CD4-positive, alpha-beta T cell (primary cell): ENCODE measurements at regions not wholly inside any gene's neighbourhood (a gene's known extent, or its start where the extent isn't known, plus 50 kb on each side); places are given as distances from the start of the nearest gene placed in this dataset.

Source experiments
- ATAC-seq: fragments of 200-7000 bp; cut with Tn5 transposase; one replicate; pipeline ENCODE4 v1.10.0; 2022; ENCODE audit warnings: mild to moderate bottlenecking; ENCODE audit not compliant: poor library complexity
- CTCF ChIA-PET: fragments of 350-600 bp; sonication (Branson Sonifier 250); formaldehyde crosslinking; loops from one replicate; lab custom pipeline; 2021; ENCODE audit warnings: antibody characterized with exemption, inconsistent platforms; lab: Charles Lee
- POLR2A ChIA-PET: fragments of 350-600 bp; sonication (Branson Sonifier 250); formaldehyde crosslinking; loops from one replicate; lab custom pipeline; 2021; ENCODE audit warnings: antibody characterized with exemption, inconsistent platforms; lab: Charles Lee
- DNase-seq, 14 experiments: peaks; one replicate each; pipeline ENCODE4 v3.0.0-alpha.2; 2013 to 2020; ENCODE audit warnings: mixed read lengths in 2 of 14
- H3K27ac ChIP-seq, 2 donors: one replicate each; pipeline versions ENCODE4 v1.5.1 to v1.7.0; 2013; ENCODE audit warnings: low read length in 2 of 2, low read depth in 1 of 2, mild to moderate bottlenecking in 1 of 2
- H3K27me3 ChIP-seq, 2 experiments: 1 replicate in 1 of 2; 2 replicates in 1 of 2; pipeline versions ENCODE4 v1.6.1 to v1.7.0; 2013; ENCODE audit warnings: low read length in 2 of 2, control low read depth in 1 of 2, mild to moderate bottlenecking in 1 of 2, moderate library complexity in 1 of 2; ENCODE audit not compliant: insufficient read depth in 2 of 2, control insufficient read depth in 1 of 2
- H3K36me3 ChIP-seq: one replicate; pipeline ENCODE4 v1.6.1; 2013; ENCODE audit warnings: low read length, control low read depth; ENCODE audit not compliant: insufficient read depth
- H3K4me1 ChIP-seq: one replicate; pipeline ENCODE4 v1.6.1; 2013; ENCODE audit warnings: low read length, control low read depth; ENCODE audit not compliant: insufficient read depth
- H3K4me3 ChIP-seq: one replicate; pipeline ENCODE4 v1.5.1; 2013; ENCODE audit warnings: mild to moderate bottlenecking, low read length, moderate library complexity
- H3K9me3 ChIP-seq, 2 experiments: 1 replicate in 1 of 2; 2 replicates in 1 of 2; pipeline versions ENCODE4 v1.6.1 to v1.7.0; 2013; ENCODE audit warnings: low read length in 2 of 2, mild to moderate bottlenecking in 2 of 2, control low read depth in 1 of 2, moderate library complexity in 1 of 2; ENCODE audit not compliant: control insufficient read depth in 1 of 2, insufficient read depth in 1 of 2
- H3K27ac Mint-ChIP-seq: one replicate; pipeline ENCODE4 v1.8.0; 2020; ENCODE audit warnings: mixed read lengths
- H3K27me3 Mint-ChIP-seq: one replicate; pipeline ENCODE4 v1.8.0; 2021; ENCODE audit warnings: mixed read lengths
- H3K36me3 Mint-ChIP-seq: one replicate; pipeline ENCODE4 v1.8.0; 2021; ENCODE audit warnings: low read depth, mixed read lengths
- H3K4me1 Mint-ChIP-seq: one replicate; pipeline ENCODE4 v1.8.0; 2021; ENCODE audit warnings: low read depth, mixed read lengths
- H3K4me3 Mint-ChIP-seq: one replicate; pipeline ENCODE4 v1.8.0; 2020; ENCODE audit warnings: mild to moderate bottlenecking, mixed read lengths
- H3K9me3 Mint-ChIP-seq: one replicate; pipeline ENCODE4 v1.8.0; 2020; ENCODE audit warnings: mixed read lengths
- intact Hi-C, 2 experiments: fragments of 100-400 bp; cut with DNase I in 1 of 2; cut with micrococcal nuclease in 1 of 2; formaldehyde crosslinking; loops; one replicate each; pipeline versions ENCODE4 v1.15.1 to v1.9.0; 2023 to 2025; cut with DNase I, micrococcal nuclease
- TF ChIP-seq, protein P1 (sequence below): fragments of 200-600 bp; IDR thresholded peaks from one replicate; pipeline ENCODE4 v1.8.0; 2022; ENCODE audit warnings: antibody characterized with exemption, mild to moderate bottlenecking

DNA sequence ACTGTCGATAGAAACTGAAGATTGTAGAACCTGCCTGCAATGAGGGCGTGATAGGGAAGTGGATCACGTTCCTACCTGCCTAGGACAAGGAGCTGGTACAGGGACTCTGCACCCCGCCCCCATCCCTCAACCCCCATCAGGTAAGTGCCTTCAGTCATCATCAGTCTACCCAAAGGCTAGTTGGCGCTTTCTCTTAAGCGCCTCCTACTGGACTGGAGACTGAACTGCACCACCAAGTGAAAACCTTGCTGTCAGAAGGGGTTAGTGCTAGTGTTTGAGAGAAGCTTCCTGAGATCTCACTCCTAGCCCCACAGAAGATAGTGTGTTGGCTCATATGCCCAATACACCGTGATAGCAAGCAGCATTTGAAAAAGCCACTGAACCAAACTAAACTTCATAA is 706.5 kb upstream of the MAN1A1 start:
- CTCF ChIA-PET, result no interaction called here
- intact Hi-C loops, result no loop called here

GRCh38 chr6:120055071-120055470 is 705.5 kb upstream of the MAN1A1 start:
- no peak overlapping the region for H3K4me3 Mint-ChIP-seq
- no peaks in the 10 kb centered on the region for H3K36me3 ChIP-seq
- no peaks in the 10 kb centered on the region for H3K4me1 Mint-ChIP-seq
- ATAC-seq, result no peak
- H3K4me1 ChIP-seq, result no peaks in the 10 kb centered on the region
- DNase-seq, result no peak
- TF ChIP-seq, protein P1, sequence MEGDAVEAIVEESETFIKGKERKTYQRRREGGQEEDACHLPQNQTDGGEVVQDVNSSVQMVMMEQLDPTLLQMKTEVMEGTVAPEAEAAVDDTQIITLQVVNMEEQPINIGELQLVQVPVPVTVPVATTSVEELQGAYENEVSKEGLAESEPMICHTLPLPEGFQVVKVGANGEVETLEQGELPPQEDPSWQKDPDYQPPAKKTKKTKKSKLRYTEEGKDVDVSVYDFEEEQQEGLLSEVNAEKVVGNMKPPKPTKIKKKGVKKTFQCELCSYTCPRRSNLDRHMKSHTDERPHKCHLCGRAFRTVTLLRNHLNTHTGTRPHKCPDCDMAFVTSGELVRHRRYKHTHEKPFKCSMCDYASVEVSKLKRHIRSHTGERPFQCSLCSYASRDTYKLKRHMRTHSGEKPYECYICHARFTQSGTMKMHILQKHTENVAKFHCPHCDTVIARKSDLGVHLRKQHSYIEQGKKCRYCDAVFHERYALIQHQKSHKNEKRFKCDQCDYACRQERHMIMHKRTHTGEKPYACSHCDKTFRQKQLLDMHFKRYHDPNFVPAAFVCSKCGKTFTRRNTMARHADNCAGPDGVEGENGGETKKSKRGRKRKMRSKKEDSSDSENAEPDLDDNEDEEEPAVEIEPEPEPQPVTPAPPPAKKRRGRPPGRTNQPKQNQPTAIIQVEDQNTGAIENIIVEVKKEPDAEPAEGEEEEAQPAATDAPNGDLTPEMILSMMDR, result no peak
- ChIA-PET POLR2A (no interaction called here), CTCF (no interaction called here)
- H3K36me3 Mint-ChIP-seq, result no peaks in the 10 kb centered on the region
- H3K27ac ChIP-seq, result no peak overlapping the region
- intact Hi-C loops, result no loop called here
- no peak overlapping the region for H3K27ac Mint-ChIP-seq
- no peaks in the 10 kb centered on the region for H3K27me3 Mint-ChIP-seq
- no peaks in the 10 kb centered on the region for H3K9me3 ChIP-seq
- H3K4me3 ChIP-seq, result no peak overlapping the region
- H3K9me3 Mint-ChIP-seq, result peaks cover 9% of the 10 kb centered on the region
- H3K27me3 ChIP-seq, result no peaks in the 10 kb centered on the region

More for the DNA sequence above, 706.5 kb upstream of the MAN1A1 start:
- H3K4me1 ChIP-seq, result no peaks in the 10 kb centered on the region
- no peak overlapping the region for H3K27ac Mint-ChIP-seq
- peaks cover 9% of the 10 kb centered on the region for H3K9me3 Mint-ChIP-seq
- ATAC-seq, result no peak
- no peaks in the 10 kb centered on the region for H3K36me3 ChIP-seq
- H3K27me3 ChIP-seq, result no peaks in the 10 kb centered on the region
- H3K4me1 Mint-ChIP-seq, result no peaks in the 10 kb centered on the region
- POLR2A ChIA-PET, result no interaction called here
- no peaks in the 10 kb centered on the region for H3K36me3 Mint-ChIP-seq
- TF ChIP-seq, protein P1, result no peak
- no peak overlapping the region for H3K4me3 ChIP-seq
- H3K9me3 ChIP-seq, result no peaks in the 10 kb centered on the region
- no peaks in the 10 kb centered on the region for H3K27me3 Mint-ChIP-seq
- DNase-seq, result peak in 3 of 14 experiments; percentile 5 to 10 (median 6)
- H3K4me3 Mint-ChIP-seq, result no peak overlapping the region
- no peak overlapping the region for H3K27ac ChIP-seq

DNA sequence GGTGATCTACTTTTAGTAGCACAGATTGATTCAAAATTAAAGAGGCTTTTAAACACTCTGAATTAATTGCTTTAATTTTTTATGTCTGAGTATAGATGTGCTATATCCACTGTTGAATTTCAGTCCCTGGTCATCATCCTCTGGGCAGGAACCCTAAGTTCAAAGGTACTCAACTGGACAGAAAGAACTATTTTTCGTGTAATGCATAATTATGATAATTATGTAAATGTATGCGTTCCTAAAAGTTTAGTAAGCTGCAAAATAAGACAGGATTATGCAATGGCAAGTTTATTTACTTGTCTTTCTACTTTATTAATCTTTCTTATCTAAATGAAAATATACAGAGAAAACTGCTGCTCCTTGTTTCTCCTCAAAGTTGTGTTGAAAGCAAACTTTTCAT is 690.1 kb upstream of the MAN1A1 start:
- no peak for ATAC-seq
- POLR2A ChIA-PET, result no interaction called here
- H3K4me1 Mint-ChIP-seq, result no peaks in the 10 kb centered on the region

More for the DNA sequence above, 690.1 kb upstream of the MAN1A1 start:
- Mint-ChIP-seq H3K27ac (no peak overlapping the region), H3K9me3 (no peaks in the 10 kb centered on the region), H3K27me3 (peaks cover 5% of the 10 kb centered on the region), H3K4me3 (no peak overlapping the region), H3K36me3 (no peaks in the 10 kb centered on the region)
- intact Hi-C loops, result no loop called here
- Histone ChIP-seq H3K27ac (no peak overlapping the region), H3K9me3 (no peaks in the 10 kb centered on the region), H3K36me3 (no peaks in the 10 kb centered on the region), H3K4me3 (no peak overlapping the region), H3K27me3 (no peaks in the 10 kb centered on the region), H3K4me1 (no peaks in the 10 kb centered on the region)
- CTCF ChIA-PET, result no interaction called here
- TF ChIP-seq, protein P1, result no peak
- DNase-seq, result no peak
